GM12872 (cell line): ENCODE measurements at regions not wholly inside any gene's neighbourhood (a gene's known extent, or its start where the extent isn't known, plus 50 kb on each side); places are given as distances from the start of the nearest gene placed in this dataset.

Experiments
- TF ChIP-seq, protein P1 (sequence below): IDR thresholded peaks from 3 replicates; pipeline ENCODE4 v1.5.1; 2011; ENCODE audit warnings: low read depth, mild to moderate bottlenecking, low read length, moderate library complexity; ENCODE audit not compliant: insufficient read depth

DNA sequence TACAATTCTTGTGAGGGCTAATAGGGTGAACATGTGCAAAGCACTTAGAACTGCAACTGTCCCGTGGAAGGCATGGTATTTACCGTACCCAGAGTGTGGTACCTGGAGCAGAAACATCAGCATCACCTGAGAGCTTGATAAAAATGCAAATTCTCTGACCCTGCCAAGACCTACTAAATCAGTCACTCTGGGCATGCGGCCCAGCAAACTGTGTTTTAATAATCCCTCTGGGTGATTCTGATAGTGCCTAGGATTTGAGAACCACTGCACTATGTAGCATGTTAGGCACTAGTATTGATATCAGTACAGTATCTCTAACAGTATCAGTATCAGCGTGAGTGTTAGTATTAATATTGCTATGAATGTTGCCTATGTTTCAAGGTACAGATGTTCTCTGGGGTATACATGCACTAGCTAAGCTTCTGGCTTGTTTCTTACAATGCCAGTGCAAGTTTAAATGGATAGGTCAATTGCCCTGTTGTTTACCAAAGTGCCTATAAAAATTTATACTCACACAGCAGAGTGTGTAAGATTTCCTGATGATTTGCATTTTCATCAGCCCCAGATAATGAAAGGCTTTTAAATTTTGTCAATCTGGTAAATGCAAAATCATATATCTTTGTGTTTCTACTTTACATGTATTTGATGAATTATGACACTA, 354.0 kb downstream of the HS3ST1 start:
- TF ChIP-seq, protein P1, sequence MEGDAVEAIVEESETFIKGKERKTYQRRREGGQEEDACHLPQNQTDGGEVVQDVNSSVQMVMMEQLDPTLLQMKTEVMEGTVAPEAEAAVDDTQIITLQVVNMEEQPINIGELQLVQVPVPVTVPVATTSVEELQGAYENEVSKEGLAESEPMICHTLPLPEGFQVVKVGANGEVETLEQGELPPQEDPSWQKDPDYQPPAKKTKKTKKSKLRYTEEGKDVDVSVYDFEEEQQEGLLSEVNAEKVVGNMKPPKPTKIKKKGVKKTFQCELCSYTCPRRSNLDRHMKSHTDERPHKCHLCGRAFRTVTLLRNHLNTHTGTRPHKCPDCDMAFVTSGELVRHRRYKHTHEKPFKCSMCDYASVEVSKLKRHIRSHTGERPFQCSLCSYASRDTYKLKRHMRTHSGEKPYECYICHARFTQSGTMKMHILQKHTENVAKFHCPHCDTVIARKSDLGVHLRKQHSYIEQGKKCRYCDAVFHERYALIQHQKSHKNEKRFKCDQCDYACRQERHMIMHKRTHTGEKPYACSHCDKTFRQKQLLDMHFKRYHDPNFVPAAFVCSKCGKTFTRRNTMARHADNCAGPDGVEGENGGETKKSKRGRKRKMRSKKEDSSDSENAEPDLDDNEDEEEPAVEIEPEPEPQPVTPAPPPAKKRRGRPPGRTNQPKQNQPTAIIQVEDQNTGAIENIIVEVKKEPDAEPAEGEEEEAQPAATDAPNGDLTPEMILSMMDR, result no peak

DNA sequence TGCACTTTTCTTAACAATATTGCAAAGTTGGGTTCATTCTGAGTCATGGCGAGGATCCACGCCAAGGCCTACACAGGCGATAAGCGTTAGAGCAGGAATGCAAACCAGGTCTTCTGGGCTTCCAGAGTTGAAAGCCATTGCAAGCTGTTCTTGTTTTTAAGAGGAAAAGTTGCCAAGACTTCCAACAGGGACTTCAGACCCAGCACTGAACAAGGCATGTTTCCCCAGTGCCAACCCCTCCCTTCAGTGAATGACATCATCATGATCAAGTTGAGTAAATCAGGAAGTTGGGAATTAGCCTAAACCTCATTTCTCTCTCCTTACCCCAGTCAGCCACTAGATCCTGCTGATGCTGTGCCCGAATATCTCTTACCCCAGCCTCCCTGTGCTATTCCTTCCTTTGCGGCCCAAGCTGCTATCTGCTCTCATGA, 355.1 kb downstream of the HS3ST1 start:
- TF ChIP-seq, protein P1, result no peak

DNA sequence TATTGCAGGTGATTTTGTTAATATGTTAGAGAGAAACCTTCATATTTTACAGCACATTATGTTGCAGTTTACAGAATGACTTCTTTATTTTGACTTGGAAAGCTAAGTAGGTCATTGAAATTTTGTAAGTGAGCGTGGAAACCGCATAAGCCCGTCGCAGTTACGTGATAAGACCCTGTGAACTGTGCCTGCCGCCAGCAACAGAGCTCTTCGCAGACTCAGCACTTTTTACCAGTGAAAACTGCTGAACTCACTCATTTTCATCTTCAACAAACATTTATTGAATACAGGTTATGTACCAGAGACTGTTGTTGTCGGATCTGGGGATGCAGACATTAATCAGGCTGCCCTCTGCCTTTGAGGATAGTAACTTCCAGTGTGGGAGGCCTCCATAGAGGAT, 355.7 kb downstream of the HS3ST1 start:
- TF ChIP-seq, protein P1, result no peak

DNA sequence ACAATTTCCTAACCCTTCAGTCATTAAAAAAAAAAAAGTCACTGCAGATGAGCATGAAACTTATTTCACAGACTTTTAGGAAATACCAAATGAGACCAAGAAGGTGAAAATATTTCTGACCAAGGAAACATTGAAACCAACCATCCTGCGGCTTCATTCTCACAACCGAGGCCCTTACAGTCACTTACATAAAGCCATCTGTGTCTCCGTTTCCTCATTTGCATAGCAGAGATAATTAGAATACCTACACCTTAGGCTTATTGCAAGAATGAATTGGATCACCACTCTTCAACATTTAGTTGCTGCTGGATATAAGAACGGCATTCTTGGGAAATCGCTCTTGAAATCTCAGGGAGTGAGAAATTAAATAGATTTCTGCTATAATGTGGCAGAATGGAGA, 356.2 kb downstream of the HS3ST1 start:
- TF ChIP-seq, protein P1, result no peak

DNA sequence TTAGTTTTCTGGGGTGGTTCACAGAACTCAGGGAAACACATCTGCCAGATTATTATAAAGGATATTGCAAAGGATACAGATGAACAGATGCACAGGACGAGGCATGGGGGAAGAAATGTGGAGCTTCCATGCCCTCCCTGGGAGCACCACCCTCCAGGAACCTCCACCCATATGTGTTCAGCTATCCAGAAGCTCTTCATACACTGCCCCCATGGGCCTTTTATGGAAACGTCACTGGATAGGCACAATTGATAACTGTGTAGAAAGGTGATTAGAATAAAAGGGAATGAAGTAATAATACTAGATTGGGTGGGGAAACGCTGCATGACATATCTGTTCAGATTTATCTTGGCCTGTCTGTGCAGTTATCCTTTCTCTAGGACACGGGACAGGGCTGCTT, 357.9 kb downstream of the HS3ST1 start:
- TF ChIP-seq, protein P1, result no peak

DNA sequence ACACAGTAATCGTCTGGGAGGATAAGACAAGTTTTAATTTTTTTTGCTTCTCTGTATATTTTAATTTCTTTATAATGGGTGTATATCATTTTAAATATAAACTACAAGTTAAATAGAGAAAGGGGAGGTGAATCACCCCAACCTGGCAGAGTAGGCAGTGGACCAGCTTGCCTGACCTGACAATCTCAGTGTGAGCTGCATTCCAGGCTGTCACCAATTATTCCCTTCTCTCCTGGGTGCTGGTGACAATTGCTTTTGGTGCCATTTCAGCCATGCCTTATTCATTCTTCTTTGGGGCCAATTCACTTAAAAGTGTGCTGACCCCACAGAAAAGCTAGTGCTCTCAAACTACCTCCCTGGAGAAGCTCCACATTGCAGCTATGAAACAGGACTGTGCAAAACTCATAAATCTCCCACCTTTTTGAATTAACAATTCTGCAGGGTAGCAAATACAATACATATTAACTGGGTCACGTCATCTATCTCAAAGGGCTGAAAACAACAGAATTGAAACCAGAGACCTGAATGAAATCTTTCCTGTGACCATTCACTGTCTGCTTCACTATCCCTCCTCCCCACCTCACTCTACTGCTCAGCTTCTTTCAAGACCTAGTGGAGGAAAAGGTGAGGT, 359.0 kb downstream of the HS3ST1 start:
- TF ChIP-seq, protein P1, result no peak

DNA sequence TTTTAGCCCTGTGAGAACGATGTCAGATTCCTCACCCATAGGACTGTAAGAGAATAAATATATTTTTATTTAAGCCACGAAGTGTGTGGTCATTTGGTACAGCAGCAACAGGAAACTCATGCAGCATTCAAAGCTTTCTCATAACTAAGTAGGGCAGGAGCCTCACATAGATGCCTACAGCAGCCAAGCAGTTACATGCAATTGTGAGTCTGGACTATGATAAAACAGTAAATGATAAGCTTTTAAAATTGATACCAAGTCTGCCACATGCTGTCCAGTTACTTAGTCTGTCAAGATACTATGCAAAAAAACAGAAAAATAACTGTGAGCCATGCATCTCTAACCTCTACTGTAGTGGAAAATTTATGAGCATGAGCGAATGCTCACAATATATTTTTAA, 359.6 kb downstream of the HS3ST1 start:
- TF ChIP-seq, protein P1, result no peak
